GM19397 (cell line): ENCODE measurements at regions not wholly inside any gene's neighbourhood (a gene's known extent, or its start where the extent isn't known, plus 50 kb on each side); places are given as distances from the start of the nearest gene placed in this dataset.

Experiments
- ATAC-seq: cut with Tn5 transposase; IDR thresholded peaks from one replicate; pipeline ENCODE4 v1.9.1; 2021; ENCODE audit warnings: mild to moderate bottlenecking, moderate library complexity; ENCODE audit not compliant: unreplicated experiment

DNA sequence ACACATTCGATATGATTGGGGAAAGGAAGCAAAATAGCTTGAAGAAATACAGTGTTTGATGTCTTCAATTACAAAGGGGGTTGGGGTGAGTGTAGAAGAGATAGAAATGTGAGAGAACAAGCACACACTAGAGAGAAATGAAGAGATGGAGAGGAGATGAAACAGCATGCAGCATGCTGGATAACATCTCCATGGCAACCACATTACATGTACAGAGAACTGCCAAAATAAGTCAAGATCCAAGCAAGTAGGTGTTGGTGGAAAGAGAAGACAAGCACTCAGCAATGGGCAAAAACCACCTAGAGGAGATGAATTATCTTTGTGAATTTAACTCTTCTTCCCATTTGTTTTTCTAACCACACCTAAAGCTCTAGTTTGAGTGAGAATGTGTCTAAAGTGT is 289.8 kb downstream of the GRIN2B start:
- no peak for ATAC-seq

GRCh38 chr12:13687633-13688032 is 293.8 kb downstream of the GRIN2B start:
- no peak for ATAC-seq

DNA sequence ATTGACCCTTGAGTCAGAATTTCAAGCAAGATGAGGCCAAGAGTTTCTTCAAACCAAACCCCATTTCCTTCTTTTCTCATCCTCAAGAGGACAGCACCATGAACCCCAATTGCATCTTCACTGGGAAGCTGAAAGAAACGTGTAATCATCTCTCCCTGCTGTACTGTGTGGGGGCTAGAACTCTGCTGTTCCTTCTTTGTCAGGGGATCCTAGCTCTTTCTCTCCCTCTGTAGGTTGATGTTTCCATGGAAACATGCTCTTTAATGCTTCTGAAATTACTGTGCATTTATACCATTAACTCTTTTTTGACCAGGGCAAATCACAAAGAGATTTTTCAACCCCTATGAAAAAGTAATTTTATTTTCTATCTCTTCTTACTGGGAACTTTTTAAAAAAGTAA is 295.1 kb downstream of the GRIN2B start:
- ATAC-seq: no peak

DNA sequence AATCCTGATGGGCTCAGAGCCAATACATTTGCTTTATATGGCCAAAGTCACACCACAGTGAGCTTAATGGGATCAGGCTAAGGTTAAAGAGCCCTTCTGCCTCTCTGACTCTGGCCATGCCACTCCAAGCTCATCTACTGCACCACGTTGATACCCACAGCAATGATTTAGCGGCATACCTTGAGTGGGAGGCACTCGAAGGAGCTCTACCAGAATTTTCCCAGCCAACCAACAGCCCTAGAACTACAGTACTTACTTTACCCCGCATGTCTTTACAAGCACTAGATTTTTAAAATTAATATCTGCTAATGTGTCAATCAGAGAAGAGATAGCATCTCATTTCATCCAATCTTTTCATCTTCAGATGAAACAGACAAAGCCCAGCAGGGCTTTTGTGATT is 300.5 kb downstream of the GRIN2B start:
- no peak for ATAC-seq

DNA sequence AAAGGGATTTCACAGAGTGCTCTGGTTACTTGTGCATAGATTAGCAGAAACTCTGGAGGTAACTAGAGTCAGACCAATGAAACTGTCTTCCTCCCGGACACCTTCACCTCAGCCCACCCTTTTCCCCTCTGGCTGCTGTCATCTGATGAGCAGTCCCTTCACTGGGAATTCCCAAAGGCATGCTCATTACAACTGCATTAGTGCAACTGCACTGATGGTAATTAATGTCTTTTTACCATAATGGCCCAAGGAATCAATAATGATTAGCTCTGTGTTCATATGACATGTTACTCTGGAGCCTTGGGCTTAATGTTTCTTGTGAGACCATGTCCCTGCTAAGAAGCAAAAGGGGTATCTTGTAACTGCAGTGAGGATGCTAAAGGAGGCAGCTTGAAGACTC is 304.5 kb downstream of the GRIN2B start:
- ATAC-seq: no peak

DNA sequence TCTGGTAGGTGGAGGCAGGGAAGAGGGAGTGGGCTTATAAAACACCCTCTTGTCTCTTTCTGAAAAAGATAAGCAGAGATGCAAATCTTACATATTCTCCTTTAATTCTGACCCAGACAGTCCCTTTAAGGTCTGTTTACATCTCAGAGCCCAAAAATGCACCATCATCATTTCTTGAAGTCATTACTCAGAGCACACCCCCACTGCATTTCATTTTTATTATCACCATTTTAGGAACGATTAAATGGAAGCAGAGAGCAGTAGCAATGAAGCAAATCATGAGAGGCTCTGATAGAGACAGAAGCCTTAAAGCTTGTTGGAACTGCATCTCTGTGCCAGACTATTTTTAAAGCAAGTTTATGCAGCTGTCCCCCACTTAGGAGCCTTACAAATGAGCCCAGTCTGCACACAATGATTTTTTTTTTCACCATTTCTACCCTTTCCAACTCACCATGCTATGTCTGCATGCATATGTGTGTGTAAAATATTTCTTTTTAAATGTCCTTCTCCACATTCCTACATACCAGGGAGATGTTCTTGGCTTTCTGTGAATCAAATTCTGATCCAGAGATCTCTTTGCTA is 311.0 kb downstream of the GRIN2B start:
- no peak for ATAC-seq

- no peak for ATAC-seq
Observed at GRCh38 chr12:13668880-13669279, 312.5 kb downstream of the GRIN2B start.

GRCh38 chr12:13666806-13667205 is 314.6 kb downstream of the GRIN2B start:
- ATAC-seq: no peak

- ATAC-seq: no peak
Observed at GRCh38 chr12:13661005-13661887, 320.2 kb downstream of the GRIN2B start.

- no peak for ATAC-seq
Observed at GRCh38 chr12:13654456-13654855, 326.9 kb downstream of the GRIN2B start.

DNA sequence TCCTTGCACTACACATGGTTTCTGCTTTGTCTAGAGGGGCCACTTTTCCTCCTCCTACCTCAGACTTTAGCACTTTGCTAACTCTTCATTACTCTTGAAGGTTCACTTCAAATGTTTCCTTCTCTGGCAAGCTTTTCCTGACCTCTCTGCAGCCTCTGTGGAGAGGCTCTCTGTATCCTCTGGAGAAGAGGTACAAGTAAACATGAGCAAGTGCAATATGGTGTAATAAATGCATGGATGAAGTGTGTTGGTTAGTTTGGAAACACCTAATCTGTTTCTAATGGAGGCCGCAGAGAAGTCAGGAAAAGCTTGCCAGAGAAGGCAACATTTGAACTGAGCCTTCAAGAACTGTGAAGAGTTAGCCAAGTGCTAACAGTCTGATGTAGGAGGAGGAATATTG is 329.3 kb downstream of the GRIN2B start:
- ATAC-seq: no peak

DNA sequence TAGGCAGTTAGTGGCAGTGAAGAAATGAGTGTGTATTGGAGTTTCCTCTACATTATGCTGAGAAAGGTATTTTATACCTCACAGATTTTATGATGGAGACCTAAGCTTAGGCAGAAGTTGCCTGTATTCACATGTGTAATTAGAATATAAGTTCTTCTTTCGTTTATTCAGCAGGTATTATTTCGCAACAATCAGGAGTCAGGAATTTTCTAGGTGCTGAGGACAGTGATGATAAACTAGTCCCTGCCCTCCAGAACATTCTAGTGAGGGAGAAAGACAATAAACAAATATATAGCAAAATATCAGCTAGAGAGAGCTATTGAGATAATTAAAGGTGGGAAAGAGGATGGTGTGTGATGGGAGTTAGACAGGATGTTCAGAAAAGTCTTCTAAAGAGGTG is 345.7 kb downstream of the GRIN2B start:
- ATAC-seq: no peak

GRCh38 chr12:13631873-13632272 is 349.5 kb downstream of the GRIN2B start:
- no peak for ATAC-seq

DNA sequence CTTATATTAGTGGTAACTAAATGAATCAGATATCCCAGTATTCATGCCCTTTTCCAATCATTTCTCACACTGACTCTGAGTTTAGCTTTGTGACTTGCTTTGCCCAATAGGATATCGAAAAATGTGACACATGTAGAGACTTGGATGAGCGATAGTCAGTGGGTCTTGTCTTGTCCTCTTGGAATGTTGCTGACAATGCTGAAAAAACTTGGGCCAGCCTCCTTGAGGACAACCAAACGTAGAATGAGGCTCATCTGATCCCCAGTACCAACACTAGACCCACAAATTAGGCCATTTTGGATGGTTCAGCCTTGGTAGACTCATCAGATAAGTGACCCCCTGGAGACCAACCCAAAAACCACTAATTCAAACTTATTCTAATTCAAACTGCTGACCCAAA is 351.0 kb downstream of the GRIN2B start:
- ATAC-seq: no peak

- ATAC-seq: no peak
Observed at GRCh38 chr12:13628067-13628466, 353.3 kb downstream of the GRIN2B start.

GRCh38 chr12:13627536-13627935 is 353.9 kb downstream of the GRIN2B start:
- no peak for ATAC-seq

GRCh38 chr12:13613297-13613696 is 368.1 kb downstream of the GRIN2B start:
- ATAC-seq: no peak

DNA sequence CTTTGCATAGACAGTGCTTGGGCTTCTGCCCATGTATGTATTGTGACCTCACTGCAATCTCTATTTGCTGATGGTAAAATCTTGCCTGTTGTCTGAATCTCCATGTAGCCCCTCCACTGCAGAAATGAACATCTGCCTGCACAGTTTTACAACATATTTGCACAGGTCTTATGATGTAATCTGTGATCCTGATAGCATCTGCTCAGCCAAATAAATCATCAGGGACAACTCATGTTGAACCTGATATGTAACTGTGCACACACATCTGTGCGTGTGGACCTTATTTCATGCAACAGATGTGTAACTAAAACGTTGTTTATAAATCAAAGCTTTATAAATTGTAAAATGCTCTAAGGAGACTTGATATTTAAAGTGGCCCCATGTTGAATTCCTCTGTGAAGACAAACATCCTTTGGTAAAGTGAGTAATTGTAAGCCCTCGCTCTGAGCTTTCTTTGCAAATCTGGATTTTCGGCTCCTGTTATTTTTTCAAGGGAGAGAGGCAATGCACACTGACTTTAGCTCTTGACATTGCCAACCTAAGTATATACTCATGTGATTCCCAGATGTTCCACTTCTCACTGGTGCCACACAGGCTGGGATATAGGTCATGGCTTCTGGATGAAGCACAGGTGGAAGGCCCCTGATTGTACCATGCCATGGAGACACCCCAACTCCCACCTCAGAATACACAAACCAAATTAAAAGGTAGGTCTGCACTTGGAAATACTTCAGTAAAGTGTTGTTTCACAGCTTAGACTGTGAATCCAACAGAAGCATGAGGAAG is 371.3 kb downstream of the GRIN2B start:
- ATAC-seq: no peak

GRCh38 chr12:13606290-13606689 is 375.1 kb downstream of the GRIN2B start:
- no peak for ATAC-seq

- ATAC-seq: no peak
Observed at GRCh38 chr12:13603953-13604352, 377.4 kb downstream of the GRIN2B start.

DNA sequence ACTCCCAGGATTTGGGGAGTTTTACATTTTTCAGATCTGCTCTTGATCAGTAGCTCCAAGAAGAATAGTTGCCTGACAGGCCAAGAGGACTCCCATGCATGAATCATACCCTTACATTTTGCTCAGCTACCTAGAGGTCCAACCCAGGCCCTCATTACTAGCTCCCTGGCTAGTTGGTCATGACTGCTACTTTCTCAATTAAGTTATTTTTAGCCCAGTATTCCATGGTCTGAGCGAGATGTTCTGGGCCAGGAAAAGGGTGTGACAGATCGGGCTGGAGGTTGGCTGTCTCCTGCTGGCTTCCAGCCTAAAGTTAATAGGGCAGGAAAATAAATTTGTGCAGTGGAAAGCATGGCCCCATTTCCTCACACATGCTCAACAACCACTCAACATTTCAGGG is 379.2 kb downstream of the GRIN2B start:
- ATAC-seq: no peak

- ATAC-seq: no peak
Observed at GRCh38 chr12:13599176-13599575, 382.2 kb downstream of the GRIN2B start.
